Esophagus muscularis mucosa (tissue), 4 donors: ENCODE measurements at regions not wholly inside any gene's neighbourhood (a gene's known extent, or its start where the extent isn't known, plus 50 kb on each side); places are given as distances from the start of the nearest gene placed in this dataset.
A peak's percentile ranks its signal among the peaks of the same experiment; 100 is the strongest.

Experiments
- DNase-seq: peaks from one replicate; pipeline ENCODE4 v3.0.0-alpha.2; 2017; ENCODE audit errors: extremely low spot score
- H3K27ac ChIP-seq, 4 donors: fragments of 200-600 bp; sonication (generic); replicated peaks in 1 of 4; 1 replicate in 3 of 4; 2 replicates in 1 of 4; pipeline ENCODE4 v1.5.1; 2016 to 2019; ENCODE audit warnings: mild to moderate bottlenecking in 1 of 4
- H3K27me3 ChIP-seq, 4 donors: fragments of 200-600 bp; sonication (generic); one replicate each; pipeline versions ENCODE4 v1.5.1 to v1.6.0; 2016 to 2019
- H3K36me3 ChIP-seq, 4 donors: fragments of 200-600 bp; sonication (generic); one replicate each; pipeline ENCODE4 v1.5.1; 2016 to 2019
- H3K4me1 ChIP-seq, 4 donors: fragments of 200-600 bp; sonication (generic); one replicate each; pipeline ENCODE4 v1.5.1; 2016 to 2019
- H3K4me3 ChIP-seq, 4 donors: fragments of 200-600 bp; sonication (generic); 1 replicate in 2 of 4; 2 replicates in 2 of 4; pipeline ENCODE4 v1.5.1; 2016 to 2019; ENCODE audit warnings: mild to moderate bottlenecking in 4 of 4, moderate library complexity in 1 of 4
- H3K9me3 ChIP-seq, 4 donors: fragments of 200-600 bp; sonication (generic); 1 replicate in 3 of 4; 2 replicates in 1 of 4; pipeline ENCODE4 v1.5.1; 2016 to 2019
- EP300 ChIP-seq: sonication (generic); formaldehyde crosslinking; IDR thresholded peaks from one replicate; pipeline ENCODE4 v1.6.1; 2017; ENCODE audit warnings: antibody characterized with exemption
- POLR2A ChIP-seq: fragments of 450-650 bp; IDR thresholded peaks from one replicate; pipeline ENCODE4 v1.6.1; 2017; ENCODE audit warnings: antibody characterized with exemption, moderate library complexity, mild to moderate bottlenecking, low read depth
- POLR2AphosphoS5 ChIP-seq, 2 donors: sonication (generic); formaldehyde crosslinking; IDR thresholded peaks; one replicate each; pipeline ENCODE4 v1.6.1; 2017; ENCODE audit warnings: antibody characterized with exemption in 2 of 2
- WGBS: methylation state at CpG from one replicate; pipeline ENCODE4 v1.1.5; 2018; 5-methylcytosine and 5-hydroxymethylcytosine counted together
- intact Hi-C: fragments of 100-400 bp; cut with DNase I; formaldehyde crosslinking; loops from one replicate; pipeline ENCODE4 v1.15.1; 2023
- TF ChIP-seq, protein P1 (sequence below), 3 experiments: fragments of 200-600 bp in 2 of 3; fragments of 450-650 bp in 1 of 3; sonication (generic) in 2 of 3; IDR thresholded peaks; one replicate each; pipeline ENCODE4 v1.5.1; 2017 to 2019; ENCODE audit warnings: antibody characterized with exemption in 3 of 3, mild to moderate bottlenecking in 2 of 3, moderate library complexity in 1 of 3

DNA sequence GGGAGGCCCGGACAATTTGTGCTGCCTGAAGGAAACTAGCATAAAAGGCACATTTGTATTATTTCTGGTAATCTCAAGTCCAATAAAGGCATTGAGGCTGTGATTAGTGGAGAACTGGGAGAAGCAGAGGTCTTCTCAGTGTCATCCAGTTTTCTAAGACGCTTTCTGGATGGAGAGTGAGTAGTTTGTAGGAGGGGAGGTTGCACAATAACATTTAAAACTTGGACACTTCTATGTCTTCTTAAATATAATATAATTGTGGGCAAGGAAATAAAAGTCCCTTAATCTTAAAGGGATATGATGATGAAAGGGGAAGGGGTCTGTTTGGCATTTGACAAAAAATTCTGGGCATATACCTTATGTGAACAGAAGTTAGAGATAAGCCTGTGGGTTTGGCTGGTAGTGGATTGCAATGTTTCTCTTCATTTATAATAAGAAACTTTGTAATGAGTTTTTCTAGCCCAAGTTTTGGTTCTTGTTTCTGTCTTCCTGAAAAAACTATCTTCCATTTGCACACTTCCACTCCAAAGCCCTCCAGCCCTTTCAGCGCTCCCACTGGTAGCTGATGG, 291.6 kb upstream of the TGFBR2 start:
- no peaks in the 10 kb centered on the region for H3K27me3 ChIP-seq
- H3K9me3 ChIP-seq: no peaks in the 10 kb centered on the region
- H3K4me3 ChIP-seq: no peak overlapping the region
- 88% methylated on average over 3 of the region's 3 CpGs for WGBS
- no peak for DNase-seq
- peak overlapping the region in 2 of 4 donors; percentile 12 to 42 for H3K27ac ChIP-seq
- no peaks in the 10 kb centered on the region for H3K36me3 ChIP-seq
- H3K4me1 ChIP-seq: peaks cover 0 to 16% (median 12%) of the 10 kb centered on the region in 4 donors
- intact Hi-C loops: no loop called here
- TF ChIP-seq EP300 (no peak), POLR2AphosphoS5 (IDR thresholded peaks at IDR 0.05) (no peak)

DNA sequence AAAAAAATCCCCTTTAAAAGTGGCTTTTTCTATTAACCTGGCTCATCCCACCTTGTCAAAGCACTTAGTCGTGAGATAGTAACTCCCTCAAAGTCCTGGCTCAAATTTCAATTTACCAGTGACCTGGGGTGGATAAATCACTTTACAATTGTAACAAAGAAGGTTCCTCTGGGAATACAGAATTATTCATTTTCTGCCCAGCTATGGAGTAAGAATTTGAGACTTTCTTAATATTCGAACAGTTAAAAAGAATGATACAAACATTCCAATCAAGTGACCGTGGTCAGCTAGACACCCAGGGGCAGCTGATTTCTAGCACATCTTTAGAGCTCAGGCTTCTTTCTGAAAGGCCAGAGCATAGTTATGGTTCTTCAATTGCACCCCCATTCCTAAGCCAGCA, 291.0 kb upstream of the TGFBR2 start:
- TF ChIP-seq POLR2A (no peak), EP300 (no peak), POLR2AphosphoS5 (IDR thresholded peaks at IDR 0.05) (no peak)
- TF ChIP-seq, protein P1, sequence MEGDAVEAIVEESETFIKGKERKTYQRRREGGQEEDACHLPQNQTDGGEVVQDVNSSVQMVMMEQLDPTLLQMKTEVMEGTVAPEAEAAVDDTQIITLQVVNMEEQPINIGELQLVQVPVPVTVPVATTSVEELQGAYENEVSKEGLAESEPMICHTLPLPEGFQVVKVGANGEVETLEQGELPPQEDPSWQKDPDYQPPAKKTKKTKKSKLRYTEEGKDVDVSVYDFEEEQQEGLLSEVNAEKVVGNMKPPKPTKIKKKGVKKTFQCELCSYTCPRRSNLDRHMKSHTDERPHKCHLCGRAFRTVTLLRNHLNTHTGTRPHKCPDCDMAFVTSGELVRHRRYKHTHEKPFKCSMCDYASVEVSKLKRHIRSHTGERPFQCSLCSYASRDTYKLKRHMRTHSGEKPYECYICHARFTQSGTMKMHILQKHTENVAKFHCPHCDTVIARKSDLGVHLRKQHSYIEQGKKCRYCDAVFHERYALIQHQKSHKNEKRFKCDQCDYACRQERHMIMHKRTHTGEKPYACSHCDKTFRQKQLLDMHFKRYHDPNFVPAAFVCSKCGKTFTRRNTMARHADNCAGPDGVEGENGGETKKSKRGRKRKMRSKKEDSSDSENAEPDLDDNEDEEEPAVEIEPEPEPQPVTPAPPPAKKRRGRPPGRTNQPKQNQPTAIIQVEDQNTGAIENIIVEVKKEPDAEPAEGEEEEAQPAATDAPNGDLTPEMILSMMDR (IDR thresholded peaks at IDR 0.05): no peak
- H3K27me3 ChIP-seq: no peaks in the 10 kb centered on the region
- no peaks in the 10 kb centered on the region for H3K36me3 ChIP-seq
- peaks cover 0 to 15% (median 11%) of the 10 kb centered on the region in 4 donors for H3K4me1 ChIP-seq
- DNase-seq: no peak
- H3K27ac ChIP-seq: peak overlapping the region in 3 of 4 donors; percentile 12 to 42 (median 17)
- WGBS: 71% methylated on average over 3 of the region's 3 CpGs
- no peak overlapping the region for H3K4me3 ChIP-seq
- no peaks in the 10 kb centered on the region for H3K9me3 ChIP-seq
- intact Hi-C loops: no loop called here

DNA sequence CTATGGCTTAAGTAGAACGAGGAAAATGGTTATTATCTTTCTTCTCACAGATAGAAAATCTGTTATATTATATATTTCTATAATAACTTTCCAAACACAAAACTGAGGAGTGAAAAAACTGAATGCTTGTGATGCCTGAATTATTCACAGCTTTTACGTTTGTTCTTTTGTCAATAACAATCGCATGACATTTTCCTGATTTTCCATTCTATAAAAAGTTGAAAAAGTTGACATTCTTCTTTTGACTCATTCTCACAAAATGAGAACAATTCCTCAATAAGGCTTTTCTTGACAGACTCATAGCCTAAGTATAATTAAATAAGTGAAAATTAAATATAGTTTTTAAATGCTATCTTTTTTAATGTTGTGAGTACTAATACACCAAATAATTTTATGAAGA, 288.8 kb upstream of the TGFBR2 start:
- Histone ChIP-seq H3K27ac (no peak overlapping the region), H3K4me3 (no peak overlapping the region), H3K27me3 (no peaks in the 10 kb centered on the region), H3K4me1 (peaks cover 0 to 15% (median 6%) of the 10 kb centered on the region in 4 donors), H3K36me3 (no peaks in the 10 kb centered on the region), H3K9me3 (no peaks in the 10 kb centered on the region)
- 85% methylated on average over 3 of the region's 3 CpGs for WGBS
- TF ChIP-seq POLR2A: no peak
- TF ChIP-seq EP300: no peak
- TF ChIP-seq, protein P1 (IDR thresholded peaks at IDR 0.05): no peak
- DNase-seq: no peak
- intact Hi-C loops: no loop called here

DNA sequence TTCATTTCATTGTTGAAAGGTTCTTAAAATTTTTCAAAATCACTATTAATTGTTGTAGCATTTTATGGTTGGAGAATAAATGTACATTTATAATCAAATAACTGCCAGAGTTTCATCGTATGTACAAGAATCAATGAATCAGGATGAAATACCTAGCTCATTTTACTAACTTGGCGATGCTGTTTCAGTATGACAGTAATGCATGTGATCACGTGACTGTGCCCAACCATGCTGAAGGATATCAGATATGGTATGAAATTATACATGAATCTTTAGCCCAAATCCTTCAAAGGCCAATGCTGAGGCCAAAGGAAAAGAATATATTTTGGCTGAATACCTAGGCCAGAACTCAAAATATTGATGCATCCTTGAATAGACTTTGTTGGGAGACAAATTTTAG, 288.3 kb upstream of the TGFBR2 start:
- DNase-seq: no peak
- intact Hi-C loops: no loop called here
- Histone ChIP-seq H3K27ac (no peak overlapping the region), H3K36me3 (no peaks in the 10 kb centered on the region), H3K9me3 (no peaks in the 10 kb centered on the region), H3K4me3 (no peak overlapping the region), H3K27me3 (no peaks in the 10 kb centered on the region), H3K4me1 (peaks cover 0 to 15% (median 6%) of the 10 kb centered on the region in 4 donors)
- TF ChIP-seq POLR2A (no peak), EP300 (no peak), POLR2AphosphoS5 (IDR thresholded peaks at IDR 0.05) (no peak)
- TF ChIP-seq, protein P1 (IDR thresholded peaks at IDR 0.05): no peak
- 99% methylated on average over 3 of the region's 3 CpGs for WGBS

DNA sequence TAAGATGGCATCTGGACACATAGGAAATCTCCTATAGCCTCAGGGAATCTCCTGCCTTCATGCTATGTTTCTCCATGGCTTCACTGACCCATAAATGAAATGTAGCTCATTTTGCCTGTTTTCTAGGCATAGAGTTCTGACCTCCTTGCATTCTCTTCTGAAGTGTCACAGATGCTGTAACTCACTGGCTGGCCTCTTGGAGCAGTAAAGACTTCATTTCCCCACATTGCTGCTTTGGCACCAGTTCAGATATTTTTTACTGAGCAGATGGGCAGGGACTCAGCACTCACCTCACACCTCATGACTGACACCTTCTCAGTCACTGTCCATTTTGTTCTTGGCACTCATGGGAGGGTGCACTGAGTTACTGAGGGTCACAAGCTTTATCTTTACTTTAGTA, 286.7 kb upstream of the TGFBR2 start:
- no peaks in the 10 kb centered on the region for H3K36me3 ChIP-seq
- no peaks in the 10 kb centered on the region for H3K27me3 ChIP-seq
- no peaks in the 10 kb centered on the region for H3K9me3 ChIP-seq
- intact Hi-C loops: no loop called here
- H3K27ac ChIP-seq: no peak overlapping the region
- H3K4me1 ChIP-seq: peaks cover 4 to 17% (median 14%) of the 10 kb centered on the region in 4 donors
- H3K4me3 ChIP-seq: no peak overlapping the region
- TF ChIP-seq POLR2A: no peak
- peak in 1 of 2 donors; percentile 39 for TF ChIP-seq POLR2AphosphoS5 (IDR thresholded peaks at IDR 0.05)
- TF ChIP-seq, protein P1 (IDR thresholded peaks at IDR 0.05): peak; percentile 16 to 51 (median 40)
- TF ChIP-seq EP300: no peak
- no peak for DNase-seq
